ENCODE measurements at regions not wholly inside any gene's neighbourhood (a gene's known extent, or its start where the extent isn't known, plus 50 kb on each side); places are given as distances from the start of the nearest gene placed in this dataset.

- Histone ChIP-seq H3K27me3 (ENCODE audit: control insufficient read depth, insufficient read depth, low read length, poor library complexity, severe bottlenecking) (peaks cover 8% of the 10 kb centered on the region), H3K27ac (ENCODE audit: low read depth, low read length) (no peak overlapping the region), H3K4me3 (ENCODE audit: low read length) (no peak overlapping the region), H3K9me3 (ENCODE audit: control insufficient read depth, low read length) (peaks cover 24% of the 10 kb centered on the region), H3K4me1 (ENCODE audit: control insufficient read depth, insufficient read depth, low read length) (peaks cover 3% of the 10 kb centered on the region), H3K36me3 (ENCODE audit: control insufficient read depth, insufficient read depth, low read length) (no peaks in the 10 kb centered on the region), H3K9ac (ENCODE audit: extremely low read depth, low read length, poor library complexity, severe bottlenecking) (no peak overlapping the region)
- H3K9me3 Mint-ChIP-seq, result peaks cover 25% of the 10 kb centered on the region
- H3K4me1 Mint-ChIP-seq, result peaks cover 16% of the 10 kb centered on the region
- no peak overlapping the region for H3K4me3 Mint-ChIP-seq
- TF ChIP-seq, protein P1, sequence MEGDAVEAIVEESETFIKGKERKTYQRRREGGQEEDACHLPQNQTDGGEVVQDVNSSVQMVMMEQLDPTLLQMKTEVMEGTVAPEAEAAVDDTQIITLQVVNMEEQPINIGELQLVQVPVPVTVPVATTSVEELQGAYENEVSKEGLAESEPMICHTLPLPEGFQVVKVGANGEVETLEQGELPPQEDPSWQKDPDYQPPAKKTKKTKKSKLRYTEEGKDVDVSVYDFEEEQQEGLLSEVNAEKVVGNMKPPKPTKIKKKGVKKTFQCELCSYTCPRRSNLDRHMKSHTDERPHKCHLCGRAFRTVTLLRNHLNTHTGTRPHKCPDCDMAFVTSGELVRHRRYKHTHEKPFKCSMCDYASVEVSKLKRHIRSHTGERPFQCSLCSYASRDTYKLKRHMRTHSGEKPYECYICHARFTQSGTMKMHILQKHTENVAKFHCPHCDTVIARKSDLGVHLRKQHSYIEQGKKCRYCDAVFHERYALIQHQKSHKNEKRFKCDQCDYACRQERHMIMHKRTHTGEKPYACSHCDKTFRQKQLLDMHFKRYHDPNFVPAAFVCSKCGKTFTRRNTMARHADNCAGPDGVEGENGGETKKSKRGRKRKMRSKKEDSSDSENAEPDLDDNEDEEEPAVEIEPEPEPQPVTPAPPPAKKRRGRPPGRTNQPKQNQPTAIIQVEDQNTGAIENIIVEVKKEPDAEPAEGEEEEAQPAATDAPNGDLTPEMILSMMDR (conservative IDR thresholded peaks at IDR 0.05), result no peak
- no peaks in the 10 kb centered on the region for H3K36me3 Mint-ChIP-seq (ENCODE audit: low read depth)
- WGBS, 2 experiments (ENCODE audit: insufficient coverage in 1 of 2, insufficient read length in 1 of 2), result 75% methylated on average over 1 of the region's 1 CpG; no CpG with 5 or more reads in 1 of the 2 experiments
- H3K27ac Mint-ChIP-seq, result no peak overlapping the region
- no peak for DNase-seq
- no peaks in the 10 kb centered on the region for H3K27me3 Mint-ChIP-seq (ENCODE audit: insufficient read depth)
Observed at GRCh38 chr4:14524276-14524675, 478.0 kb upstream of the CPEB2 start.

- Mint-ChIP-seq H3K9me3 (peaks cover 13% of the 10 kb centered on the region), H3K4me1 (peaks cover 14% of the 10 kb centered on the region), H3K27me3 (ENCODE audit: insufficient read depth) (no peaks in the 10 kb centered on the region), H3K36me3 (ENCODE audit: low read depth) (no peaks in the 10 kb centered on the region), H3K4me3 (no peak overlapping the region), H3K27ac (no peak overlapping the region)
- TF ChIP-seq, protein P1 (conservative IDR thresholded peaks at IDR 0.05), result no peak
- Histone ChIP-seq H3K36me3 (ENCODE audit: control insufficient read depth, insufficient read depth, low read length) (no peaks in the 10 kb centered on the region), H3K9me3 (ENCODE audit: control insufficient read depth, low read length) (peaks cover 11% of the 10 kb centered on the region), H3K27ac (ENCODE audit: low read depth, low read length) (no peak overlapping the region), H3K4me1 (ENCODE audit: control insufficient read depth, insufficient read depth, low read length) (peaks cover 5% of the 10 kb centered on the region), H3K9ac (ENCODE audit: extremely low read depth, low read length, poor library complexity, severe bottlenecking) (no peak overlapping the region), H3K27me3 (ENCODE audit: control insufficient read depth, insufficient read depth, low read length, poor library complexity, severe bottlenecking) (no peaks in the 10 kb centered on the region), H3K4me3 (ENCODE audit: low read length) (no peak overlapping the region)
- DNase-seq, result no peak
- 87 to 100% methylated on average over 2 of the region's 2 CpGs for WGBS, 2 experiments (ENCODE audit: insufficient coverage in 1 of 2, insufficient read length in 1 of 2)
Observed at GRCh38 chr4:14528918-14529317, 473.4 kb upstream of the CPEB2 start.

GRCh38 chr4:14529653-14530052 is 472.6 kb upstream of the CPEB2 start:
- no peak overlapping the region for H3K9ac ChIP-seq (ENCODE audit: extremely low read depth, low read length, poor library complexity, severe bottlenecking)
- peaks cover 11% of the 10 kb centered on the region for H3K9me3 ChIP-seq (ENCODE audit: control insufficient read depth, low read length)
- H3K27me3 Mint-ChIP-seq (ENCODE audit: insufficient read depth), result no peaks in the 10 kb centered on the region
- H3K27me3 ChIP-seq (ENCODE audit: control insufficient read depth, insufficient read depth, low read length, poor library complexity, severe bottlenecking), result no peaks in the 10 kb centered on the region
- WGBS, 2 experiments (ENCODE audit: insufficient coverage in 1 of 2, insufficient read length in 1 of 2), result 20 to 37% methylated on average over 3 to 4 of the region's 4 CpGs
- no peaks in the 10 kb centered on the region for H3K36me3 Mint-ChIP-seq (ENCODE audit: low read depth)
- DNase-seq, result peak; percentile 75
- TF ChIP-seq, protein P1 (conservative IDR thresholded peaks at IDR 0.05), result peak; percentile 19
- peaks cover 5% of the 10 kb centered on the region for H3K4me1 ChIP-seq (ENCODE audit: control insufficient read depth, insufficient read depth, low read length)
- H3K9me3 Mint-ChIP-seq, result peaks cover 13% of the 10 kb centered on the region
- H3K27ac Mint-ChIP-seq, result peak overlapping the region; percentile 52
- peaks cover 9% of the 10 kb centered on the region for H3K4me1 Mint-ChIP-seq
- no peak overlapping the region for H3K4me3 Mint-ChIP-seq
- H3K4me3 ChIP-seq (ENCODE audit: low read length), result no peak overlapping the region
- H3K36me3 ChIP-seq (ENCODE audit: control insufficient read depth, insufficient read depth, low read length), result no peaks in the 10 kb centered on the region
- H3K27ac ChIP-seq (ENCODE audit: low read depth, low read length), result peak overlapping the region; percentile 52
